HepG2 (cell line): ENCODE measurements at regions not wholly inside any gene's neighbourhood (a gene's known extent, or its start where the extent isn't known, plus 50 kb on each side); places are given as distances from the start of the nearest gene placed in this dataset.

Source experiments
- ATAC-seq: fragments of 200-7000 bp; cut with Tn5 transposase; 3 replicates; pipeline ENCODE4 v1.9.1; 2020; ENCODE audit warnings: mild to moderate bottlenecking, moderate library complexity
- BruUV-seq: library from RNA; stranded (reverse); fragments of 400-500 nt; replicated peaks from 2 replicates; lab custom pipeline; 2021; lab: Mats Ljungman, UMichigan
- CTCF ChIA-PET: fragments of 300-600 bp; formaldehyde crosslinking; extraction: SDS; loops from one replicate; lab custom pipeline; 2021; ENCODE audit warnings: low total read pairs, inconsistent platforms, low intra/inter-chr PET ratio; lab: Yijun Ruan, JAX
- POLR2A ChIA-PET: fragments of 350-600 bp; sonication (Branson Sonifier 250); formaldehyde crosslinking; loops from one replicate; lab custom pipeline; 2020; ENCODE audit warnings: antibody characterized with exemption, inconsistent platforms; lab: Yijun Ruan, JAX
- DNase-seq: peaks from one replicate; pipeline ENCODE4 v3.0.0-alpha.2; 2015; ENCODE audit warnings: low spot score
- FAIRE-seq: peaks from 3 replicates; lab custom pipeline; 2011; peaks lifted over from hg19 to GRCh38; lab: Jason Lieb, UNC
- H2AFZ ChIP-seq: one replicate; pipeline ENCODE4 v1.6.1; 2011; ENCODE audit warnings: low read length, inconsistent platforms
- H3K27ac ChIP-seq: fragments of 300-600 bp; 3 replicates; pipeline ENCODE4 v1.8.0; 2011; ENCODE audit warnings: mixed run types, mild to moderate bottlenecking, mixed read lengths, low read length, inconsistent platforms; ENCODE audit not compliant: insufficient read depth; ENCODE audit errors: extremely low read length
- H3K27me3 ChIP-seq, 2 experiments: fragments of 200-600 bp in 1 of 2; 2 replicates in 1 of 2; 3 replicates in 1 of 2; pipeline versions ENCODE4 v1.6.0 to v1.8.0; 2011; ENCODE audit warnings: low read length in 2 of 2, mild to moderate bottlenecking in 2 of 2, moderate library complexity in 2 of 2, inconsistent platforms in 1 of 2; ENCODE audit not compliant: insufficient read depth in 2 of 2, control insufficient read depth in 1 of 2
- H3K36me3 ChIP-seq, 2 experiments: fragments of 200-600 bp in 1 of 2; replicated peaks in 1 of 2; 2 replicates in 1 of 2; 3 replicates in 1 of 2; pipeline versions ENCODE4 v1.5.1 to v1.8.0; 2011; ENCODE audit warnings: low read length in 2 of 2, inconsistent platforms in 1 of 2; ENCODE audit not compliant: insufficient read depth in 2 of 2, control insufficient read depth in 1 of 2
- H3K4me1 ChIP-seq: 2 replicates; pipeline ENCODE4 v1.5.1; 2012; ENCODE audit warnings: low read length, inconsistent platforms; ENCODE audit not compliant: insufficient read depth
- H3K4me2 ChIP-seq: 2 replicates; pipeline ENCODE4 v1.6.0; 2011; ENCODE audit warnings: low read depth, low read length, inconsistent platforms
- H3K4me3 ChIP-seq, 3 experiments: fragments of 200-600 bp in 1 of 3; sonication (generic), shearing (Covaris generic) in 1 of 3; replicated peaks in 1 of 3; 2 replicates each; pipeline ENCODE4 v1.5.1; 2011 to 2016; ENCODE audit warnings: low read length in 3 of 3, inconsistent platforms in 2 of 3, low read depth in 2 of 3, mild to moderate bottlenecking in 2 of 3, control low read depth in 1 of 3, mixed read lengths in 1 of 3; ENCODE audit not compliant: insufficient read depth in 1 of 3
- H3K79me2 ChIP-seq: one replicate; pipeline ENCODE4 v1.6.1; 2011; ENCODE audit warnings: low read length, inconsistent platforms; ENCODE audit not compliant: insufficient read depth
- H3K9ac ChIP-seq: 2 replicates; pipeline ENCODE4 v1.6.0; 2011; ENCODE audit warnings: mild to moderate bottlenecking, low read depth, low read length, inconsistent platforms; ENCODE audit not compliant: insufficient read depth
- H3K9me3 ChIP-seq: 2 replicates; pipeline ENCODE4 v1.5.1; 2012; ENCODE audit warnings: mild to moderate bottlenecking, low read length
- H4K20me1 ChIP-seq: 2 replicates; pipeline ENCODE4 v1.6.0; 2011; ENCODE audit warnings: inconsistent platforms, mild to moderate bottlenecking, low read length, moderate library complexity; ENCODE audit not compliant: insufficient read depth
- ARNT ChIP-seq: fragments of 450-650 bp; IDR thresholded peaks from 2 replicates; pipeline ENCODE4 v1.6.1; 2017
- GABPB1 ChIP-seq: IDR thresholded peaks from 2 replicates; pipeline ENCODE4 v1.6.1; 2016; ENCODE audit warnings: mild to moderate bottlenecking, missing genetic modification reagents, moderate library complexity, missing compliant biosample characterization
- GTF2F1 ChIP-seq: fragments of 150-350 bp; IDR thresholded peaks from 2 replicates; pipeline ENCODE4 v1.6.1; 2014; ENCODE audit warnings: low read length
- HNF4G ChIP-seq, 2 experiments: sonication (generic) in 1 of 2; formaldehyde crosslinking in 1 of 2; IDR thresholded peaks; 2 replicates each; pipeline versions ENCODE4 v1.4.0 to v1.6.1; 2011 to 2020; ENCODE audit warnings: borderline replicate concordance in 2 of 2, low read depth in 2 of 2, mild to moderate bottlenecking in 2 of 2, low read length in 1 of 2, missing genetic modification reagents in 1 of 2, moderate library complexity in 1 of 2
- ISL2 ChIP-seq: sonication (generic); formaldehyde crosslinking; IDR thresholded peaks from 2 replicates; pipeline ENCODE4 v1.5.0; 2020; ENCODE audit warnings: missing genetic modification reagents
- PHB2 ChIP-seq: fragments of 450-650 bp; IDR thresholded peaks from 2 replicates; pipeline ENCODE4 v1.6.1; 2018; ENCODE audit not compliant: partially characterized antibody
- REPIN1 ChIP-seq: sonication (generic); formaldehyde crosslinking; IDR thresholded peaks from 2 replicates; pipeline ENCODE4 v1.8.0; 2022; ENCODE audit warnings: missing genetic modification reagents, low read depth, mild to moderate bottlenecking, borderline replicate concordance
- REST ChIP-seq, 2 experiments: IDR thresholded peaks; 2 replicates each; pipeline ENCODE4 v1.6.1; 2011 to 2012; ENCODE audit warnings: low read length in 2 of 2, borderline replicate concordance in 1 of 2, low read depth in 1 of 2, mild to moderate bottlenecking in 1 of 2, moderate library complexity in 1 of 2
- RFXANK ChIP-seq: IDR thresholded peaks from 2 replicates; pipeline ENCODE4 v1.6.1; 2016
- ZBTB34 ChIP-seq: sonication (generic); formaldehyde crosslinking; IDR thresholded peaks from 2 replicates; pipeline ENCODE4 v1.8.0; 2022; ENCODE audit warnings: mild to moderate bottlenecking, missing genetic modification reagents
- ZNF207 ChIP-seq: fragments of 450-650 bp; IDR thresholded peaks from 2 replicates; pipeline ENCODE4 v1.6.1; 2016; ENCODE audit warnings: antibody characterized with exemption, borderline replicate concordance
- ZNF382 ChIP-seq: sonication (generic); formaldehyde crosslinking; IDR thresholded peaks from 2 replicates; pipeline ENCODE4 v1.5.0; 2020; ENCODE audit warnings: missing genetic modification reagents, mild to moderate bottlenecking, borderline replicate concordance
- ZNF891 ChIP-seq: sonication (generic); formaldehyde crosslinking; IDR thresholded peaks from 2 replicates; pipeline ENCODE4 v1.5.0; 2020; ENCODE audit warnings: mild to moderate bottlenecking, missing genetic modification reagents
- WGBS: methylation state at CpG from one replicate; pipeline ENCODE4 v1.1.6; 2017; ENCODE audit warnings: low lambda C conversion rate; 5-methylcytosine and 5-hydroxymethylcytosine counted together
- in situ Hi-C: cut with HindIII; loops from 2 replicates; pipeline ENCODE4 v1.10.0; 2017; ENCODE audit warnings: low pct_unique_long_range_greater_than_20kb; ENCODE audit not compliant: extremely low pct_ligation_motif_present
- intact Hi-C: fragments of 100-400 bp; cut with micrococcal nuclease; formaldehyde crosslinking; loops from one replicate; pipeline ENCODE4 v1.10.0; 2022; ENCODE audit not compliant: unreplicated experiment

- 18% methylated on average over 3 of the region's 3 CpGs for WGBS
- DNase-seq = no peak
- no peak overlapping the region for H3K4me3 ChIP-seq
- POLR2A ChIA-PET = no interaction called here
- H3K27ac ChIP-seq = no peak overlapping the region
- H3K4me2 ChIP-seq = no peak overlapping the region
- H3K27me3 ChIP-seq = peaks cover 0 to 9% of the 10 kb centered on the region in 2 experiments; a peak in 1 of 5 replicates
- H4K20me1 ChIP-seq = no peaks in the 10 kb centered on the region
- BruUV-seq = no TSS peak
- no peak for FAIRE-seq
- CTCF ChIA-PET = no interaction called here
- in situ Hi-C loops = no loop called here
- no peak overlapping the region for H3K9ac ChIP-seq
- no peaks in the 10 kb centered on the region for H3K9me3 ChIP-seq
- TF ChIP-seq ARNT = no peak
- TF ChIP-seq GTF2F1 = no peak
- TF ChIP-seq REST (IDR thresholded peaks at IDR 0.05; ENCODE audit: borderline replicate concordance in 1 of 2, low read depth in 1 of 2, low read length in 2 of 2) = no peak
- no peak for TF ChIP-seq ZNF891 (CRISPR knock-in tag)
- TF ChIP-seq REPIN1 = no peak
- no peak for TF ChIP-seq RFXANK (CRISPR knock-in tag)
- no peak for TF ChIP-seq ZNF382 (CRISPR knock-in tag)
- no peak for TF ChIP-seq PHB2
- no peak for TF ChIP-seq ZBTB34
- TF ChIP-seq GABPB1 (CRISPR knock-in tag) = no peak
- no peak for TF ChIP-seq ISL2
- no peak for TF ChIP-seq ZNF207
- no peak for TF ChIP-seq HNF4G (IDR thresholded peaks at IDR 0.05; ENCODE audit: borderline replicate concordance, low read depth, low read length)
- TF ChIP-seq HNF4G (CRISPR knock-in tag; IDR thresholded peaks at IDR 0.05; ENCODE audit: borderline replicate concordance, low read depth) = no peak
- TF ChIP-seq, all 625 proteins: peak for 0
- intact Hi-C loops = no loop called here
- Histone ChIP-seq H3K36me3 (no peaks in the 10 kb centered on the region), H3K79me2 (no peaks in the 10 kb centered on the region), H3K4me1 (no peaks in the 10 kb centered on the region), H2AFZ (no peak overlapping the region)
- no peak for ATAC-seq
Observed at GRCh38 chr13:22470075-22470474, 710.7 kb upstream of the SGCG start.
